Stimulated activated CD8-positive, alpha-beta memory T cell treated with anti-CD3 and anti-CD28 coated beads, Interleukin-2, amount 100 ng/mL, for 1 hour (primary cell): ENCODE measurements at regions not wholly inside any gene's neighbourhood (a gene's known extent, or its start where the extent isn't known, plus 50 kb on each side); places are given as distances from the start of the nearest gene placed in this dataset.

Experiments used
- DNase-seq, 2 donors: peaks; one replicate each; pipeline ENCODE4 v3.0.0-alpha.2; 2020; ENCODE audit warnings: low read depth in 2 of 2

- no peak for DNase-seq
These were observed 132.3 kb downstream of the CEP57L1 start for GRCh38 chr6:109227646-109228045.

- DNase-seq: no peak
These were observed 131.0 kb downstream of the CEP57L1 start for GRCh38 chr6:109226353-109226752.

- no peak for DNase-seq
These were observed 130.6 kb downstream of the CEP57L1 start for GRCh38 chr6:109225946-109226345.

GRCh38 chr6:109224994-109225393 is 129.7 kb downstream of the CEP57L1 start:
- no peak for DNase-seq

- DNase-seq: no peak
These were observed 129.0 kb downstream of the CEP57L1 start for GRCh38 chr6:109224107-109224875.

GRCh38 chr6:109222848-109223247 is 127.5 kb downstream of the CEP57L1 start:
- no peak for DNase-seq

GRCh38 chr6:109221543-109222195 is 126.4 kb downstream of the CEP57L1 start:
- no peak for DNase-seq
